Uterus (tissue), 3 donors: ENCODE measurements at regions not wholly inside any gene's neighbourhood (a gene's known extent, or its start where the extent isn't known, plus 50 kb on each side); places are given as distances from the start of the nearest gene placed in this dataset.

Experiments
- DNase-seq, 2 donors: peaks; one replicate each; pipeline ENCODE4 v3.0.0-alpha.2; 2019 to 2020
- H3K27ac ChIP-seq, 2 donors: fragments of 200-600 bp; sonication (generic); 1 replicate in 1 of 2; 2 replicates in 1 of 2; pipeline ENCODE4 v1.5.1; 2016 to 2018
- H3K27me3 ChIP-seq, 2 donors: fragments of 200-600 bp; sonication (generic); one replicate each; pipeline ENCODE4 v1.5.1; 2018 to 2019; ENCODE audit warnings: control low read depth in 1 of 2
- H3K36me3 ChIP-seq, 2 donors: fragments of 200-600 bp; sonication (generic); one replicate each; pipeline ENCODE4 v1.5.1; 2019; ENCODE audit warnings: control low read depth in 1 of 2
- H3K4me1 ChIP-seq, 2 donors: fragments of 200-600 bp; sonication (generic); one replicate each; pipeline ENCODE4 v1.5.1; 2018 to 2019; ENCODE audit warnings: control low read depth in 1 of 2
- H3K4me3 ChIP-seq, 2 donors: fragments of 200-600 bp; sonication (generic); 1 replicate in 1 of 2; 2 replicates in 1 of 2; pipeline ENCODE4 v1.5.1; 2018 to 2019; ENCODE audit warnings: mild to moderate bottlenecking in 1 of 2
- H3K9me3 ChIP-seq, 2 donors: fragments of 200-600 bp; sonication (generic); one replicate each; pipeline ENCODE4 v1.5.1; 2019; ENCODE audit warnings: control low read depth in 1 of 2
- CTCF ChIP-seq, 4 experiments: fragments of 200-600 bp in 2 of 4; fragments of 450-650 bp in 2 of 4; sonication (generic) in 2 of 4; IDR thresholded peaks; one replicate each; pipeline ENCODE4 v1.5.1; 2016 to 2019; ENCODE audit warnings: antibody characterized with exemption in 4 of 4, mild to moderate bottlenecking in 2 of 4, moderate library complexity in 1 of 4
- POLR2A ChIP-seq, 2 donors: fragments of 450-650 bp; IDR thresholded peaks; one replicate each; pipeline ENCODE4 v1.6.1; 2016; ENCODE audit warnings: antibody characterized with exemption in 2 of 2, mild to moderate bottlenecking in 1 of 2, moderate library complexity in 1 of 2
- intact Hi-C: fragments of 100-400 bp; cut with DNase I; formaldehyde crosslinking; loops from one replicate; pipeline ENCODE4 v1.15.1; 2023; ENCODE audit warnings: low total_unique reads
- donor health status: DM: yes; HTN: yes; CAD: no.

- TF ChIP-seq CTCF (IDR thresholded peaks at IDR 0.05), result no peak
- no peak for TF ChIP-seq POLR2A (IDR thresholded peaks at IDR 0.05)
- Histone ChIP-seq H3K9me3 (no peaks in the 10 kb centered on the region), H3K27ac (no peak overlapping the region), H3K4me3 (no peak overlapping the region), H3K36me3 (no peaks in the 10 kb centered on the region), H3K4me1 (no peaks in the 10 kb centered on the region), H3K27me3 (no peaks in the 10 kb centered on the region)
- intact Hi-C loops, result no loop called here
- no peak for DNase-seq
Measured at GRCh38 chr12:19924360-19924759, 444.0 kb upstream of the PDE3A start.

GRCh38 chr12:19925841-19926240 is 442.5 kb upstream of the PDE3A start:
- intact Hi-C loops, result no loop called here
- Histone ChIP-seq H3K4me3 (no peak overlapping the region), H3K9me3 (no peaks in the 10 kb centered on the region), H3K27ac (no peak overlapping the region), H3K36me3 (no peaks in the 10 kb centered on the region), H3K27me3 (no peaks in the 10 kb centered on the region), H3K4me1 (no peaks in the 10 kb centered on the region)
- no peak for DNase-seq
- TF ChIP-seq CTCF (IDR thresholded peaks at IDR 0.05), result no peak
- no peak for TF ChIP-seq POLR2A (IDR thresholded peaks at IDR 0.05)

GRCh38 chr12:19926266-19926665 is 442.1 kb upstream of the PDE3A start:
- no peak for DNase-seq
- no peaks in the 10 kb centered on the region for H3K27me3 ChIP-seq
- no peaks in the 10 kb centered on the region for H3K36me3 ChIP-seq
- no peak overlapping the region for H3K27ac ChIP-seq
- H3K4me1 ChIP-seq, result no peaks in the 10 kb centered on the region
- TF ChIP-seq POLR2A (IDR thresholded peaks at IDR 0.05), result no peak
- no peak for TF ChIP-seq CTCF (IDR thresholded peaks at IDR 0.05)
- intact Hi-C loops, result no loop called here
- H3K9me3 ChIP-seq, result no peaks in the 10 kb centered on the region
- no peak overlapping the region for H3K4me3 ChIP-seq

- Histone ChIP-seq H3K27ac (no peak overlapping the region), H3K27me3 (no peaks in the 10 kb centered on the region), H3K36me3 (no peaks in the 10 kb centered on the region), H3K4me3 (no peak overlapping the region), H3K9me3 (no peaks in the 10 kb centered on the region), H3K4me1 (no peaks in the 10 kb centered on the region)
- intact Hi-C loops, result no loop called here
- no peak for DNase-seq
- no peak for TF ChIP-seq CTCF (IDR thresholded peaks at IDR 0.05)
- no peak for TF ChIP-seq POLR2A (IDR thresholded peaks at IDR 0.05)
Measured at GRCh38 chr12:19927661-19928060, 440.7 kb upstream of the PDE3A start.

GRCh38 chr12:19932413-19932812 is 435.9 kb upstream of the PDE3A start:
- Histone ChIP-seq H3K9me3 (no peaks in the 10 kb centered on the region), H3K4me1 (no peaks in the 10 kb centered on the region), H3K36me3 (no peaks in the 10 kb centered on the region), H3K4me3 (no peak overlapping the region), H3K27ac (no peak overlapping the region), H3K27me3 (no peaks in the 10 kb centered on the region)
- no peak for DNase-seq
- no peak for TF ChIP-seq POLR2A (IDR thresholded peaks at IDR 0.05)
- no peak for TF ChIP-seq CTCF (IDR thresholded peaks at IDR 0.05)
- intact Hi-C loops, result loop anchor here (10.0 kb wide), 1 partner anchor 1698 kb away; no protein-coding TSS in a partner anchor
